ENCODE measurements at regions not wholly inside any gene's neighbourhood (a gene's known extent, or its start where the extent isn't known, plus 50 kb on each side); places are given as distances from the start of the nearest gene placed in this dataset.
"Not testable (repeated sequence)": the region's sequence is repeated elsewhere in the genome, so short reads cannot be mapped to it uniquely, and the experiment has no call there.

- Histone ChIP-seq H3K9me3 (ENCODE audit: low read depth, low read length) (peaks cover 6% of the 10 kb centered on the region), H3K79me2 (ENCODE audit: insufficient read depth, low read length) (no peaks in the 10 kb centered on the region)
- no peak for DNase-seq (ENCODE audit: insufficient read length, low spot score, missing footprints)
Observed at GRCh38 chr15:22224241-22224671, 143.9 kb downstream of the OR4M2 start.

DNA sequence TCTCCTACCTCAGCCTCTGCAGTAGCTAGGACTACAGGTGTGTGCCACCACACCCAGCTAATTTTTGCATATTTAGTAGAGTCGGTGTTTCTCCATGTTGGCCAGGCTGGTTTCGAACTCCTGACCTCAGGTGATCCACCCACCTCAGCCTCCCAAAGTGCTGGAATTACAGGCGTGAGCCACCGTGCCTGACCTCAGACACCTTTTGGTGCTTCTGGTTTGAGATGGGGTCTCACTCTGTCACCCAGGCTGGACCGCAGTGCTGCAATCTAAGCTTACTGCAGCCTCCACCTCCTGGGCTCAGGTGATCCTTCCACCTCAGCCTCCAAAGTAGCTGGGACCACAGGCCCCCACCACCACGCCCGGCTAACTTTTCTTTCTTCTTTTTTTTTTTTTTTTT is 144.6 kb downstream of the OR4M2 start:
- not testable (repeated sequence) for H3K36me3 ChIP-seq (ENCODE audit: insufficient read depth, low read length); H3K79me2 ChIP-seq (ENCODE audit: insufficient read depth, low read length); H3K9me3 ChIP-seq (ENCODE audit: low read depth, low read length); H3K27ac ChIP-seq (ENCODE audit: low read depth, low read length); H3K4me1 ChIP-seq (ENCODE audit: insufficient read depth, low read length); DNase-seq (ENCODE audit: insufficient read length, low spot score, missing footprints); H3K4me3 ChIP-seq (ENCODE audit: insufficient read depth, low read length); H3K27me3 ChIP-seq (ENCODE audit: insufficient read depth, low read length); H2AFZ ChIP-seq (ENCODE audit: low read length); H4K20me1 ChIP-seq (ENCODE audit: insufficient read depth, low read length); H3K4me2 ChIP-seq (ENCODE audit: insufficient read depth, low read length)

More at GRCh38 chr15:22224241-22224671, 143.9 kb downstream of the OR4M2 start:
- Histone ChIP-seq H3K4me3 (ENCODE audit: insufficient read depth, low read length) (no peak overlapping the region), H3K27ac (ENCODE audit: low read depth, low read length) (no peak overlapping the region), H3K4me2 (ENCODE audit: insufficient read depth, low read length) (no peak overlapping the region), H3K4me1 (ENCODE audit: insufficient read depth, low read length) (no peaks in the 10 kb centered on the region), H3K27me3 (ENCODE audit: insufficient read depth, low read length) (no peaks in the 10 kb centered on the region), H4K20me1 (ENCODE audit: insufficient read depth, low read length) (no peaks in the 10 kb centered on the region), H3K36me3 (ENCODE audit: insufficient read depth, low read length) (no peaks in the 10 kb centered on the region), H2AFZ (ENCODE audit: low read length) (no peak overlapping the region)
- no peak for TF ChIP-seq CTCF (IDR thresholded peaks at IDR 0.05; ENCODE audit: extremely low read depth, low read depth, low read length)

DNA sequence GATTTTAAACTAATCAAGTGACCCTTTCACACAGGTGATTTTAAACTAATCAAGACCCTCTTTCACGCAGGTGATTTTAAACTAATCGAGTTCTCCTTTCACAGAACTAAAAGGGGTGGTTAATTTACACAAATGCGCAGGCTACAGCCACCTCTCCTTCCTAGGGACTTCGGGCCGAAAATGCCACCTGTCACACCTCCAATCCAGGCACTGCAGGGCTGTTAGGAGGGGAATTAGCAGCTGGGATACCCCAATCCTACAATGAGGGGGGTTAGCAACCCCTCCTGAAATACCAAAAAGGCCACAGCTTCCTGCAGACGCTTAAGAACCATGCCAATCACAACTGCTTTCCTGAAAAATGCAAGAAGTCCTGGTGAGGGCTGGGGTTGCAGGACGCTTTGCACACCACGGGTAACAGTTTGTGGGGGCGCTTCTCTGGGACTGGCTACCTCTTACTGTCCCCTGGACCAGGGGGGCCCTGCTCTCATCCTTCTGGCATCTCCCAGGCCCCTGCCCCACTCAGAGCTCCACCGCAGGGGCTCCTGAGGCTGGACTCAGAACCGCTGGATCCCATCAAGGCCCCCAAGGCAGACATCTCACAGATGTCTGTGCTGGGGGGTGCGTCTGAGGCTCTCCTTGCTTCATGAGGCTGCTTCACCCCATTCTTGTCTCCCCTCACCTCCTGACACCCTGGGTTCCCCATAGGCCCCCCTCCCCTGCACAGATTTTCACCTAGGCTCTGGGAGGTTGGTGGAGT is 145.9 kb downstream of the OR4M2 start:
- H3K4me2 ChIP-seq (ENCODE audit: insufficient read depth, low read length) = no peak overlapping the region
- no peaks in the 10 kb centered on the region for H3K27me3 ChIP-seq (ENCODE audit: insufficient read depth, low read length)
- peaks cover 12% of the 10 kb centered on the region for H3K9me3 ChIP-seq (ENCODE audit: low read depth, low read length)
- TF ChIP-seq CTCF (IDR thresholded peaks at IDR 0.05; ENCODE audit: extremely low read depth, low read depth, low read length) = no peak
- no peaks in the 10 kb centered on the region for H3K4me1 ChIP-seq (ENCODE audit: insufficient read depth, low read length)
- H3K36me3 ChIP-seq (ENCODE audit: insufficient read depth, low read length) = no peaks in the 10 kb centered on the region
- no peak overlapping the region for H2AFZ ChIP-seq (ENCODE audit: low read length)
- H3K79me2 ChIP-seq (ENCODE audit: insufficient read depth, low read length) = no peaks in the 10 kb centered on the region
- peak; percentile 65 for DNase-seq (ENCODE audit: insufficient read length, low spot score, missing footprints)
- H3K4me3 ChIP-seq (ENCODE audit: insufficient read depth, low read length) = no peak overlapping the region
- H3K27ac ChIP-seq (ENCODE audit: low read depth, low read length) = no peak overlapping the region
- no peaks in the 10 kb centered on the region for H4K20me1 ChIP-seq (ENCODE audit: insufficient read depth, low read length)

DNA sequence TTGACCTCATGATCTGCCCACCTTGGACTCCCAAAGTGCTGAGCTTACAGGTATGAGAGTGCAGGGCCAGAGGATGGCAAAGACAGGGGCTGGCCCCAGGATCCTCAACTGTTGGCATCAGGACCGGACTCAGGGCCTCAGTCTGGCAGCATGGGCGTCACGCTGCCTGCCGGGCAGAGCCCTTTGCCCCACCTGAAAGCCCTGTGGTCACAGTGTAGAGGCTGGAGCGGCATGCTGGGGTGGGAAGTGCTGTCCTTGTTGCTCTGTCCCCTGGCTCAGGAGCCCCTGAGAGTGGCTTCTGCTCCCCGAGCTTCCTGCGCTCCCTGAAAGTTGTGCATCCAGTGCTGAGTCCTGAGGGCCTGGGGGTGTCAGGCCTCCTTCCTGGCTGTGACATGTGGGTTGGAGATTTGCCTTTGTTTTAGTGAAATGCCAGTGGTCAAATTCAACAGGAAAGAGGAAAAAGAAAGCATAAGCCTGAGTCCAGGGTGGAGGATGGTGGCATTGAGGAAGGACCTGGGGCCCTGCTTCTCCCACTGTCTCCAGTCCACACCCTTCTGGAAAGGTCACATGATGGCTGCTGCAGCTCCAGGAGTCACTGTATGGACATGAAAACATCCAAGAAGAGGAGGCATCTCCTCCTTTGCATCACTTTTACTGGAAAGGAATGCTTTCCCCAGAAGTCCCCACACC is 147.2 kb downstream of the OR4M2 start:
- Histone ChIP-seq H3K4me1 (ENCODE audit: insufficient read depth, low read length) (no peaks in the 10 kb centered on the region), H3K4me2 (ENCODE audit: insufficient read depth, low read length) (no peak overlapping the region), H3K27me3 (ENCODE audit: insufficient read depth, low read length) (no peaks in the 10 kb centered on the region), H3K36me3 (ENCODE audit: insufficient read depth, low read length) (no peaks in the 10 kb centered on the region), H2AFZ (ENCODE audit: low read length) (no peak overlapping the region), H3K79me2 (ENCODE audit: insufficient read depth, low read length) (no peaks in the 10 kb centered on the region), H3K4me3 (ENCODE audit: insufficient read depth, low read length) (no peak overlapping the region), H3K27ac (ENCODE audit: low read depth, low read length) (no peak overlapping the region), H4K20me1 (ENCODE audit: insufficient read depth, low read length) (no peaks in the 10 kb centered on the region), H3K9me3 (ENCODE audit: low read depth, low read length) (peaks cover 12% of the 10 kb centered on the region)
- no peak for TF ChIP-seq CTCF (IDR thresholded peaks at IDR 0.05; ENCODE audit: extremely low read depth, low read depth, low read length)
- DNase-seq (ENCODE audit: insufficient read length, low spot score, missing footprints) = no peak

Data from osteoblast (primary cell).